Hepatic stellate cell (primary cell): ENCODE measurements at regions not wholly inside any gene's neighbourhood (a gene's known extent, or its start where the extent isn't known, plus 50 kb on each side); places are given as distances from the start of the nearest gene placed in this dataset.
"Not testable (repeated sequence)": the region's sequence is repeated elsewhere in the genome, so short reads cannot be mapped to it uniquely, and the experiment has no call there.

ENCODE experiments used
- DNase-seq: peaks from one replicate; pipeline ENCODE4 v3.0.0; 2011; ENCODE audit warnings: low spot score

DNA sequence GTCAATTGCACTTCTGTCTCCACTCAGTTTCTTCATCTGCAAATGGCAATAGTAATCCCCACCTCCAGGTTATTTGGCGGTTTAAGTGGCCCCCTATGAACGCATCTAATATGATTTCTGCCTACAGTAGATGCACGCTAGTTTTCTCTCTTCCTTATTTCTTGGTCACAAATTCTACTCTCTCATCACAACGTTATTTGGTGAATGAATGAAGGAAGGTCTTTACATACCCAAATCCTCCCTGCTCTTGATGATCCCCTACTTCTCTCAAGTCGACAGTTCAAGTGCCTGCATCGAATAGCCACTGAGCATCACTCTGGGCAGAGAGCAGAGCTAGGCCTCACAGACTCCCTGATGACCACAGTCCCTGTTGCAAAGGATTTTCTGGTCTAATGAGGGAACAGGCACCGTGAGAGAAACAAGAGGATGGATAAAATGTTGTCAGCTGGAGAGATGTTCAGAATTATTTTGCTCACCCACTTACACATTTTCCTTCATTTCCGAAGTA lies 181.2 kb upstream of the SMAD3 start:
- no peak for DNase-seq

DNA sequence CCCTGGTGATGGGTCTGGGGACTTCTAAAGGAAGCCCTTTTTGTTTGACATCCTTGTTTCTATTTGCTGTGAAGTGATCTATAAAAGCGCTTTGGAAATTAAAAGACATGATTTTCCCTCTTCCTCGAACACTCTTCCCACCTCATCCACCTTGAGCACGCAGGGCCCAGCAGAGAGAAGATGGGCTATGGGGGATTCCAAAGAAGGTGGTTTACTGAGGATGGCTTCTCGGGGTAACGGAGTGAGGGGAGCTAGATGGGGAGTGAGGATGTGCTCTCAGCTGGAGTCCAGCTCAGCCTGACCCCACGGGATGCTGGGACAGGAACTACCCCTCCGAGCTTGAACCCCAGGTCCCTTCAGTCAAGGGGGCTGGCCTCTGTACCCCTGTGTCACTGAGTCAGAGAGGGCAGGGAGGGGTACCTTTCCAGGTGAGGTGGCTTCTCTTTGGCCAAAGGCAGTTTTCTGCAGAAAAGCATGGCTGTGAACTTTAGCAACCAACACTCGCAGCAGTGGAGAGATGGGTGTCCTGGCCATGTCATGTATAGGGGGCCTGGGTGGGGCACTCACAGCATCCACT lies 180.7 kb upstream of the SMAD3 start:
- no peak for DNase-seq

DNA sequence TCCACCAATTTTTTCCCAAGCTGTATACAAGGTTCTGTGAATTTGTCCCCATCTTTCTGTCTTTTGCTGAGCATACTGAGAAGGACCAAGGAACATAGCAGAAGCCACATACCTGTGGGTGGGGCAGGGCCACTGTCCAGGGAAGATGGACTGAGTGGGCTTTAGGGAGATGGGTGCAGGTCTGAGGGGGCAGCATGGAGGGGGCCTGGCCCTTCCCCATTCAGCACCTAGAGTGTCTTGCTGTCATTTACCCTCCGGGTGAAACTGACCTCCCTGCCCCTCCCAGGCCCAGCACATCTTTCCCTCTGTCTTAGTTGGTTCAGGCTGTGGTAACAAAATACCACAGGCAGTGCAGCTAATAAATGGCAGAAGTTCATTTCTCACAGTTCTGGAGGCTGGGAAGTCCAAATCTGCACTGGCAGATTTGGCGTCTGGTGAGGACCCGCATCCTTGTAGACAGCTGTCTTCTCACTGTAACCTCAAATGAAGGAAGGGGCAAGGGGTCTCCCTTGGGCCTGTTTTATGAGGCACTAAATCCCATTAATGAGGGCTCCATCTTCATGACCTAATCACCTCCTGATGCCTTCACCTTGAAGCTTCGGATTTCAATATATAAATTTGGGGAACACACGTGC lies 180.0 kb upstream of the SMAD3 start:
- DNase-seq = no peak

DNA sequence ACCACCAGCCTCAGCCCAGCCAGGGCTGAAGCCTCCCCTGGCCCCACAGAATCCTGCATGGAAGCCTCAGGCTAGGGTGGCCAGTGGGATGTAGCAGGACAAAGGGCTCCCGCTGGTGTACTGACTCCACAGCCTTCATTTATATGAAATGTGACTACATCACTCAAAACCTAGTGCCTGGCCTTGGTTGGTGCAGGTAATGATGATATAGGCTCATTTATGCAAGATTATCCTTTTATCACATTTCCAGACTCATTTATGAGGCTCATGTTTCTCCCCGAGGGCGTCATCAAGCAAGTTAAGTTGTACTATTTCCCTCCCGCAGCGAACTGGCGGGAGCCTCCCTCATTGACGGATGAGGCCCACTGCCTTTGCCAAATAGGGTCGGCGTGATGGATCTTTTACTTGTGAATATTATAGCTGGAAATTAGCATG lies 179.1 kb upstream of the SMAD3 start:
- no peak for DNase-seq

DNA sequence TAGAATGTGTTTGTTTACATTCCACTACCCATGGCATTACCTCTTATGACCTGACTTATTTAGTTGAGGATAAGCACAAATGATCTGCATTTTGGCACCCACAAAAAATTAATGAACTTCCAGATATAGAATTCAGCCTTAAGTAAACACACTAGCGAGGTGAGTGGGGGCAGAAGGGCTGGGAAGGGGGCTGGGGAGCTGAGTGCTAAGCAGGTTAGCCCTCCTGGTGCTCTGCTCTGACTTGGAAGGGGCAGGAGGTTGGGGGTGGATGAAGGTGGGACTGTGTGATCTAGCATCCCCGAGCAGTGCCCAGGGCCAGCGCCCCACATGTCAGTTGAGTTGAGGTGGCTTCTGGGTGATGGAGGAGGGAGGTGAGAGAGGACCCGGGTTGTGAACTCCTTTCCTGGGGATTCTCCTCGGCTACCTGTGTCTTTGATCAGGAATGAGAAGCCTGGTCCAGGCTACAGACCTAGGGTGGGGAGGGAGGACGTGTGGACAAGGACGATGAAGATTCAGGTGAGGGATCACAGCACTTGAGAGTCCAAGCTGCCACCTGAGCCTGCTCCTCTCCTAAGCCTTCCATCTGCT lies 178.6 kb upstream of the SMAD3 start:
- DNase-seq = no peak

DNA sequence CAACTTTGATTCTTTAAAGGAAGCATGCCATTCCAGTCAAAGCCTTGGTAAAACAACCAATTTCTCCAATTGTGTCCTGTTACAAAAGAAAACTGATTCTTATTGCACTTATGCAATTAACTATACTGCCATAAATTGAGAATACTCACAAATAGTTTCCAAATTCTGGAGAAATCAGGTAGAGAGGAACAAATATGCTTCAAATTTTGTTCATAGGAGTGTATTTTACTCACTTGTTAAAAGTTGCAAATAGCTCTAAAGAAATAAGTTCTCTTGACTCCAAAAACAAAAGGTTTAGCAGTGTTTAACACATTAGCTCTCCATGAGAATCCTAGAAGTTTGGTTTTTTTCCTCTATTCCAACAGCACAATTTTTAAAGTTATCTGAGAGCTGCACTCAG lies 176.1 kb upstream of the SMAD3 start:
- DNase-seq = not testable (repeated sequence)

DNA sequence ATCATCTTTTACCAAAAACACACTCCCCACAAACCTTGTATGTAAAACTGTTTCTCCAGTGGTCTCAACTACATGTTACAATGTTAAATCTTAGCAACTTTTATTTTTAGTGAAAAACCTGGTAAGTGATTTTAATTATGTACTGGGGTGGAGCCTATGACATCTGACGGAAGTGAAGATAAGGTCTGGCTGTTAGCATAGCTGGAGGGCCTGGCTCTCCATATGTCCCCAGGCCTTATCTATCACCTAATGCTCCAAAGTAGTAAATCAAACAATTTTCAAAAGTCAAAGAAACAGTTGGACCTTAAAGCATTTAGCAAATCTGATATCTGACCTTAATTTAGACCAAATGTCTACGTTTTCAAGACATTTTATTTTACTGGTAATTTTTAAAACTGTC lies 173.6 kb upstream of the SMAD3 start:
- DNase-seq = no peak

DNA sequence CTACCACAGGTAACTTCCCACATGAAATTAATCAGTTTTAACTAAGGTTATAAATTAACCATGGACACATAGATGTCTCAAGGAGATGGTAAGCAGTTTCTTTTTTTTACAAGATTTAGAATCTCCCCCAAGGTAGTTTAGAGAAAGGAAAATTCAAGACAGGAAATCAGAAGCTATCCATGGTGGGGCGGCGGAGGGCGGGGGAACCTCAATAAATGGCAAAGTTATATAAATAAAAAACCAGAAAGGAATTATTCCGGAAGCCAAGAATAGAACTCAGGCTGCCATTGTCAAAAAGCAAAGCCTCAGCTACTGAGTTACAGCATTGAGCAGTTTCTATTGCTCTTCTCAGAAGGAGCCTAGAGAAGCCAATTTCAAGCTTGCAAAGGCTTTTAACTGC lies 172.1 kb upstream of the SMAD3 start:
- no peak for DNase-seq

DNA sequence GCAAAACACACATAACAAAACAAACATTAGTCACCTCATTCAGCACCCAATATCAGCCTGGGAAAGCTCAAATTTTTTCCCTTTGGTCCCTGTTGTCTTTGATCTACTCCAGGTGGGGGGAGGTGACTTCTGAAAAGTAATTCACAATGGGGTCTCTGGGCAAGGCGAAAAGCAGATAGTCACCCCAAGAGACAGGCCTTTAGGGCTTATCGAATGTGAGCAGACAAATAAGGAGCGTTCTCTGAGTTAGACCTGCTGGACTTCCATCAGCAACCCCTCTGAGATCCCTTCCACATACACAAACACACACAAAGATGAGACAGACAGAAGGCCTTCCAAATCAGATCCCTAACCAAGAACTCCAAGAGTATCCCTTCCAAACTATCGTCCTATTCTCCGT lies 171.0 kb upstream of the SMAD3 start:
- DNase-seq = no peak

DNA sequence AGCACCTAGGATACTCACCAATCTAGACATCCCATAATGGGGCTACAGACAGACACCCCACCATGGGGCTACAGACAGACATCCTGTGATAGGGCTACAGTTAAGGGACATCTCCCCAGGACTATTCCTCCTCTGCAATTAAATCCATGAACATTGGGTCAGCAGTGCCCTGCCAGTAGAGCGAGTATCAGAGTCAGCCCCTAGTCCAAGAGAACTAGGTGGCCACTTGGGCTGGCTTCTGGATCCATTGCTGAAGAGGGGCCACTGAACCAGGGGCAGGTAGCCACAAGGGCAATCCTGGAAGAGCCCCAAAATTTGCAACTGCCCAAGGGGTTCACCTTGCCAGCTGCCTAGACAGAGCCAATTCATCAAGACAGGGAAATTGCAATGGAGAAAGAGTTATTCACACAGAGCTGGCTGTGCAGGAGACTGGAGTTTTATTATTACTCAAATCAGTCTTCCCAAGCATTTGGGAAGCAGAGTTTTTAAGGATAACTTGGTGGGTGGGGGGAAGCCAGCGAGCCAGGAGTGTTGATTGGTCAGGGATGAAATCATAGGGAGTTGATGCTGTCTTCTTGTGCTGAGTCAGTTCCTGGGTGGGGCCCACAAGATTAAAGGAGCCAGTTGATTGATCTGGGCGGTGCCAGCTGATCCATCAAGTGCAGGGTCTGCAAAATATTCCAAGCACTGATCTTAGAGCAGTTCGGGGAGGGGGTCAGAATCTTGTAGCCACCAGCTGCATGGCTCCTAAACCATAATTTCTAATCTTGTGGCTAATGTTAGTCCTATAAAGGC lies 170.2 kb upstream of the SMAD3 start:
- DNase-seq = no peak

DNA sequence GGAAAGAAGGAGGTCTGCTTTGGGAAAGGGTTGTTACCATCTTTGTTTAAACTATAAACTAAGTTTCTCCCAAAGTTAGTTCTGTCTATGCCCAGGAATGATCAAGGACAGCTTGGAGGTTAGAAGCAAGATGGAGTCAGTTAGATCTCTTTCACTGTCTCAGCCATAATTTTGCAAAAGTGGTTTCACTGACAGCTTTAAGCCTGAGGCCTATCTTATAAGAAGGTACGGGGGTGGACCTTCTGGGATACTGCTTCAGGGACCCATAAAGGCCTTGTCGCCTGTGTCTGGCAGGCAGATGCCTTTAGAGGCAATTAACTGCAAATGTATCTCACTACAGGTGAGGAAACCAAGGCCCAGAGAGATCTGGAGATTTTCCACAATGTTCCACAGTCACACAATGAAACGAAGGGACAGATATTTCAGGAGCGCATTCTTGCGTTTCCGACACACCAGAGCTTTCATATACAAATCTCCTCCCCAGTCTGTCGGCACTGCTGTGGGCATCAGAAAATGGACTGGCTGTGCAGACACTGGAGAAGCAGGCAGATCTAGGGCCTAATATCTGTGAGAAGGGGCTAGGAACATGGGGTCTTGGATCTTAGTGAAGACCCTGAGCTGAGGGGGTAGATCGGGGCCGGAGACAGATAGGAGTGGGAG lies 169.5 kb upstream of the SMAD3 start:
- no peak for DNase-seq

DNA sequence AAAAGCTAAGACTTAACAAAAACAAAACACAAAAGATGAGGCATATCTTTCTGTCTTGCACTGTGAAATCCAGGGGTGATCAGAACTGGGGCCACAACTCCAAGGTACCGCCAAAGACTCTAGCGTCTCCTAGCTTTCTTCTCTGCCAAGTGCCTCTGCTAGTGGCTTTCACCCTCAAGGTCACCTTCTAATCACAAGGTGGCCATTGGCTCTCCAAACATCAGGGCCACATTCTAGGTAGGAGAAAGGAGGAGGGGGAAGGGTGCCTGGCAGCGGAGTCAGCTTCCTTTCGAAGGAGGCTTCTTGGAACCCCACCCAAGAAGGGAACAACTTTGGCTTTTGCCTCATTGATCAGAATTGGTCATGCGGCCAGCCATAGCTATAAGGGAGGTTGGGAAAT lies 168.8 kb upstream of the SMAD3 start:
- DNase-seq = no peak

DNA sequence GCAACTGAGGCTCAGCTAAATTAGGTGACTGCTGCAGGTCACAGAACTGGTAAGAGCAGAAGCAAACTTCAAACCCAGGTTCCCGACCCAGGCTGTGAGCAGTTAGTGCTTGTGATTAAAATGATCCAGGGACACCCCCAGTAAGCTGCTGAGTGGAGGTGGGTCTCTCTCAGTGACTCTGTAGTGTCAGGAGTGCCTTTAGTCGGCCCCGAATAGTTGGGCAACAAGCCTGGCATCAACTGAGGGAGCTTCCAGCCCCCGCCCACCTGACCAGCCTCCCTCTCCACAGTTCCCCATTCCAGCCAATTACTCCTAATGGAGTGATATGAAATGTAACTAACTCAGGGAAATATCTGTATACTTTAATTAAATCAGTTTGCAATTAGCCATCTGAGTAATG lies 168.0 kb upstream of the SMAD3 start:
- no peak for DNase-seq

DNA sequence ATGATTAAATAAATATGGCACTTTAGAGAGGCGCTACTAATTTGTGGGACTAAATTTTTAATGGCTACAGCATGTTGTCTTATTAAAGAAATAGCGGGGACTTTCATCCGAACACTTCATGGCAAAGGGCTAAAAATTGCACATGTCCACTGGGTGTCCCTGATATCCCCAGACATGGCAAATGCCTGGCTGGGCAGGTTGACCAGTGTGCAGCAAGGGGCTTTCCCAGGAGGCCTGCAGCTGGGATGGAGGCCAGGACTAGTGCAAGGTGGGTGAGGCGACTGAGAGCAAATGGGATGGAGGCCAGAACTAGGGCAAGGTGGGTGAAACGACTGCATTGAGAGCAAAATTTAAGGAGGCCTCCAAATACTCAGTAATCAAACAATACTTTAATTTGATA lies 167.4 kb upstream of the SMAD3 start:
- DNase-seq = no peak

DNA sequence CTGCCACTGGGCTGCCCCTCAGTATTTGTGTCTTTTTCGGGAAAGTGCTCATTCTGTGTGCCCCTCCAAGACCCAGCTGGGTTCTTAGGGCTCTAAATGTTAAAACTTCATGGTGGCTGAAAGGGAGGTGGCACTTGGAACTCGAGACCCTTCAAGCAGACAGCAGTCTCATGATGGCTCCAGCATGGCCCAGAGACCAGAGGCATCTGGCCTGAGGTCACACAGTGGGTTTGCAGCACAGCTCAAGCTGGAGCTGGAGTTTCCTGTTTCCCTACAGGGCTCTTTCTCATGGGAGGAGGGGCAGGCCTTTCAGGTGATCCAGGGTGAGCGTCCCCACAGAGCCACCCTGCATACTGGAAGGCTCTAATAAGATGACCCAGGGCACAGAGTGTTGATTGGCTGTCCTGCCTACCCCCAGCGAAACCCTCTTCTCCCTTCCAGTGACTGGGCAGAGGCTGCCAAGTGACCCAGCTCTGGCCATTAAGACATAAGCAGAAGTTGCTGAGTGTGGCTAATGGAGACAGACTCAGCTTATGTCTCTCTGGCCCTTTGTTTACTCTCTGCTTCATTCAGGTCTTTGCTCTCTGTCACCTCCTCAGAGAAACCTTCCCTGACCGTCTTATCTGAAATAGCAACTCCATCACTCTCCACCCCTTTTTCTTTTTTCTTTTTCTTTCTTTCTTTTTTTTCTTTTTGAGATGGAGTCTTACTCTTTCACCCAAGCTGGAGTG lies 166.6 kb upstream of the SMAD3 start:
- no peak for DNase-seq

DNA sequence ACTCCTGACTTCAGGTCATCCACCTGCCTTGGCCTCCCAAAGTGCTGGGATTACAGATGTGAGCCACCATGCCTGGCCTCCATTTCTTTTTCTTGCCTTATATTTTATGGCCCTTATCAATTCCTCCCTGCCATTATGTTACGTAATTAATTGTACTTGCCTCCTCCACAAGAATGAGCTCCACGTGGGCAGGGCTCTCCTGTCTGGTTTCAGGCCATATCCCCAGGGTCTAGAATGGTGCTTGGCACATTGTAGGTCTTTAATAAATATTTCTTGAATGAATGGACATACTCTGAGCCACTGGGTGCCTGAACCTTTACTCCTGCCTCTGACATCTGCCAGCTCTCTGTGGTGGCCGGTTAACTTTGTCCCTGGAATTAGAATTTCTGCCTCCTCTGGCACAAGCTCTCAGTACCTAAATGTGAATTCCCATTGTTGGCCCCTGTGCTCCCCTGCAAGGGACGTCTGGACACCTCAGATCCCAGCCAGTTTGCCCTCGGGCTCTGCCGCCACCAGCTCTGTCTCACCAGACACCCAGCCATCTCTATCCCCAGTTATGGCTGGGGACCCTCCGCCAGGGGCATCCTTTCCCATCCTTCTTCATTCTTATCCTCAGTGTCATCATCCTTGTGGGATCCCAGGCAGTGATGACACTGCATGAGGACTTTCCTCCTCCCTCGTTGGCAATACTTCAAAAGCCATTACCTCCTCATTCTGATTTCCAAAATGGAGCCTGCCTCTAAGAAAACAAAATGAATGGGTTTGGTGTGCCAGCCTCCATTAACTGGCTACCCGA lies 165.6 kb upstream of the SMAD3 start:
- DNase-seq = peak; percentile 47

DNA sequence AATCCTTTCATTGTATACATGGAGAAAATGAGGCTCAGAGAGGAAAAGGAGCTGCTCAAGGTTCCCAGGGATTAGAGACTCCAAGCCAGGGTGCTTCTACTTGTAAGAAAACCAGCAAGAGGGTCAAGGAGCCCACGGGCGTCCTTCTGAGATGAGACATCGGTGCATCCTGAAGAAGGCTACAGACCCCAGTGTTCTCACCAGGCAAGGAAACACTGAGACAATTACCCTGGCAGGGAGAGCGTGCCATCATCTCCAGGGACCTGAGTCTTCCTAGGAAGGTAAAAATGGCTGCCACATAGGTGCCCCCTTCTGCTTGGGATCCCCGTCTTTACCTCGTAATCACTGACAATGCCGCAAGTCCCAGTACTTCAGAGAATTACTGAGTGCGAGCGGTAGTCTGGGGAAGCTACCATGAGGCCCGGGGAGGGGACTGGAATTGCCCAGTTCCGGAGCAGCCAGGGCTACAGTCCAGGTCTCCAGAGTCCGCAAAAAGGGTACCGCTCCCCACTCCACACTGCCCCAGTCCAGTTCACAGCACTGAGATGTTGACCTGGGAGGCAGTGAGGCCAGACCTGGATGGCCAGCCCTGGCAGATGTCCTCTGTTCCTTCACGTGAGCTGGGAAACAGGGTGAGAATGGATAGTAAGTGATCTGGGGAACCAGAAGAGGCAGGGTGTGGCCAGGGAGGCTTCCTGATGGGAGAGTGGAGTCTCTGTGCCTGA lies 164.7 kb upstream of the SMAD3 start:
- no peak for DNase-seq

DNA sequence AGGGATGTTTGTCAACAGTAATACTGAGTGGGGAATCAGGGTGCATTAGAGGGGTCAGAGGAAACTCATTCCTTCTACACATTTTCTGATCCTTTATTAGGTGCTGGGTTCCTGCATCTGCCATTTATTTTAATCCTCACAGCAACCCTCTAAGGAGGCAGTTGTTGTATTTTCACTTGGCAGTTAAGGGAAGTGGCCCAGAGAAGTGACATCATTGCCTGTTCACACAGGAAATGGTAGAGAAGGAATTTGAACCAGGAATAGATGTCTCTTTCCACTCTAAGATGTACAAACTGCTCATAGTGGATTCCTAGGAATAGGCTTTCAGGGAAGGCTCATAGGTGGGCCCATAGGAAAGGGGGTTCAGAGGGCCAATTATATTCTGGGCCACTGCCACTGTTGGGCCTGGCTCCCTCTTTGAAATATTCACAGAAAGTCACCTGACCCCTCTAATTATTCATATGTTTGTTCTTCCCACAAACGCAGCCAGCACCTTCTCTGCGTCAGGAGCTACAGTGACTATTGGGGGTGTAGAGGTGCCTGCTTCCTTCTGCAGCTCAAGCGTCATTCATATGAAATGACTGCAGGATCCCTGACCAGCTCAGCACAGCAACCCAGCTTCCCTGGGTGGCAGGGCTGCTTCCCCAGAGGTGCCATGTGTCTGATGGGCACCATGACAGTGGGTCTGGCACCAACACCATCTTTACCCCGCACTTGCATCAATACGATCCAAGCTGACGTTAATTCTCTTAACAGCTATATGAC lies 163.9 kb upstream of the SMAD3 start:
- DNase-seq = no peak

DNA sequence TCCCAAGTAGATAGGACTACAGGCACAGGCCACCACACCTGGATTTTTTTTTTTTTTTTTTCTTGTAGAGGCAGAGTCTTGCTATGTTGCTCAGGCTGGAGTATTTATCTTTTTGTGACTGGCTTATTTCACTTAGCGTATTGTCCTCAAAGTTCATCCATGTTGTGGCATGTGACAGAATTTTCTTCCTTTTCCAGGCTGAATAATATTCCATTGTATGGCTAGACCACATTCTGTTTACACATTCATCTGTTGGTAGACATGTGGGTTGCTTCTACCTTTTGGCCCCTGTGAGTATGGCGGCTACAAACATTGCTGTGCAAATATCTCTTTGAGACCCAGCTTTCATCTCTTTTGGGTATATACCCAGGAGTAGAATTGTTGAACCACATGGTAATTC lies 160.2 kb upstream of the SMAD3 start:
- DNase-seq = no peak
